Thyroid gland (tissue), 4 donors: ENCODE measurements at regions not wholly inside any gene's neighbourhood (a gene's known extent, or its start where the extent isn't known, plus 50 kb on each side); places are given as distances from the start of the nearest gene placed in this dataset.
"Not testable (repeated sequence)": the region's sequence is repeated elsewhere in the genome, so short reads cannot be mapped to it uniquely, and the experiment has no call there.

ENCODE experiments used
- POLR2A ChIP-seq, 2 donors: fragments of 450-650 bp; IDR thresholded peaks; one replicate each; pipeline ENCODE4 v1.6.1; 2017; ENCODE audit warnings: antibody characterized with exemption in 2 of 2, mild to moderate bottlenecking in 2 of 2, moderate library complexity in 1 of 2
- TF ChIP-seq, protein P1 (sequence below), 6 experiments: fragments of 200-600 bp in 3 of 6; fragments of 450-650 bp in 3 of 6; sonication (generic) in 3 of 6; IDR thresholded peaks; one replicate each; pipeline ENCODE4 v1.5.1; 2016 to 2019; ENCODE audit warnings: antibody characterized with exemption in 6 of 6, mild to moderate bottlenecking in 2 of 6, inconsistent platforms in 1 of 6, moderate library complexity in 1 of 6

DNA sequence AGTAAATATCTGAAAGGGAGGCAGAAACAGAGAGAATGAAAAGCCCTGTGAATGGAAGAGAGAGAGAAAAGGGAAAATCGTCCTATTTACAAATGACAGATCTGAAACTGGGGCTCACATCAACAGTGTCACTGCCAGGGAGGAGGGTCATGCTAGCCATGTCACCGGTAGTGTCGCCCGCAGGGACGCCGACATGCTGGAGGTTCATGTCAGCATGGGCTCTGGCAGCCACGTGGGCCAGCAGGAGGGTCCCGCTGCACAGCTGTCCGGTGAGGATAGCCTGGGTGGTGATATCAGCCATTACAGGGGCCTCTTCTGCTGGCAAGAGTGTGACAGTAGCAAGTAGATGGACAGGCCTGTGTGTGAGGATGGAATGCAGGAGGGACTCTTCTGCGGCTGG, 738.6 kb upstream of the DEFB115 start:
- TF ChIP-seq, protein P1, sequence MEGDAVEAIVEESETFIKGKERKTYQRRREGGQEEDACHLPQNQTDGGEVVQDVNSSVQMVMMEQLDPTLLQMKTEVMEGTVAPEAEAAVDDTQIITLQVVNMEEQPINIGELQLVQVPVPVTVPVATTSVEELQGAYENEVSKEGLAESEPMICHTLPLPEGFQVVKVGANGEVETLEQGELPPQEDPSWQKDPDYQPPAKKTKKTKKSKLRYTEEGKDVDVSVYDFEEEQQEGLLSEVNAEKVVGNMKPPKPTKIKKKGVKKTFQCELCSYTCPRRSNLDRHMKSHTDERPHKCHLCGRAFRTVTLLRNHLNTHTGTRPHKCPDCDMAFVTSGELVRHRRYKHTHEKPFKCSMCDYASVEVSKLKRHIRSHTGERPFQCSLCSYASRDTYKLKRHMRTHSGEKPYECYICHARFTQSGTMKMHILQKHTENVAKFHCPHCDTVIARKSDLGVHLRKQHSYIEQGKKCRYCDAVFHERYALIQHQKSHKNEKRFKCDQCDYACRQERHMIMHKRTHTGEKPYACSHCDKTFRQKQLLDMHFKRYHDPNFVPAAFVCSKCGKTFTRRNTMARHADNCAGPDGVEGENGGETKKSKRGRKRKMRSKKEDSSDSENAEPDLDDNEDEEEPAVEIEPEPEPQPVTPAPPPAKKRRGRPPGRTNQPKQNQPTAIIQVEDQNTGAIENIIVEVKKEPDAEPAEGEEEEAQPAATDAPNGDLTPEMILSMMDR (IDR thresholded peaks at IDR 0.05) = not testable (repeated sequence)
- not testable (repeated sequence) for TF ChIP-seq POLR2A (IDR thresholded peaks at IDR 0.05)
